ENCODE measurements at regions not wholly inside any gene's neighbourhood (a gene's known extent, or its start where the extent isn't known, plus 50 kb on each side); places are given as distances from the start of the nearest gene placed in this dataset.

- intact Hi-C loops (cut with DNase I), result no loop called here
- no peak for ATAC-seq (ENCODE audit: poor library complexity)
These were observed 1042.4 kb downstream of the AACS start for GRCh38 chr12:126107659-126108058.

GRCh38 chr12:126108247-126108646 is 1043.0 kb downstream of the AACS start:
- DNase-seq, result no peak
- ATAC-seq (ENCODE audit: poor library complexity), result no peak
- intact Hi-C loops (cut with DNase I), result no loop called here

More at GRCh38 chr12:126107659-126108058, 1042.4 kb downstream of the AACS start:
- DNase-seq, result no peak

- ATAC-seq (ENCODE audit: poor library complexity) (no peak), DNase-seq (no peak)
- intact Hi-C loops (cut with DNase I), result no loop called here
These were observed 1046.9 kb downstream of the AACS start for GRCh38 chr12:126112141-126112540.

GRCh38 chr12:126112849-126113248 is 1047.6 kb downstream of the AACS start:
- DNase-seq, result no peak
- ATAC-seq (ENCODE audit: poor library complexity), result no peak
- intact Hi-C loops (cut with DNase I), result no loop called here

GRCh38 chr12:126114441-126114840 is 1049.2 kb downstream of the AACS start:
- DNase-seq (no peak), ATAC-seq (ENCODE audit: poor library complexity) (no peak)
- intact Hi-C loops (cut with DNase I), result no loop called here

GRCh38 chr12:126117502-126117901 is 1052.3 kb downstream of the AACS start:
- intact Hi-C loops (cut with DNase I), result no loop called here
- no peak for ATAC-seq (ENCODE audit: poor library complexity)

GRCh38 chr12:126139355-126139754 is 1074.1 kb downstream of the AACS start:
- ATAC-seq (ENCODE audit: poor library complexity), result no peak
- intact Hi-C loops (cut with DNase I), result no loop called here
- DNase-seq, result no peak

More at GRCh38 chr12:126117502-126117901, 1052.3 kb downstream of the AACS start:
- no peak for DNase-seq

GRCh38 chr12:126144603-126145002 is 1079.4 kb downstream of the AACS start:
- no peak for ATAC-seq (ENCODE audit: poor library complexity)
- no peak for DNase-seq
- intact Hi-C loops (cut with DNase I), result no loop called here

- intact Hi-C loops (cut with DNase I), result no loop called here
- ATAC-seq (ENCODE audit: poor library complexity) (no peak), DNase-seq (no peak)
These were observed 1082.1 kb downstream of the AACS start for GRCh38 chr12:126147321-126147720.

- DNase-seq, result no peak
- no peak for ATAC-seq (ENCODE audit: poor library complexity)
- intact Hi-C loops (cut with DNase I), result no loop called here
These were observed 1091.8 kb downstream of the AACS start for GRCh38 chr12:126156806-126157574.

GRCh38 chr12:126157575-126157966 is 1092.3 kb downstream of the AACS start:
- no peak for ATAC-seq (ENCODE audit: poor library complexity)

GRCh38 chr12:126159139-126159538 is 1093.9 kb downstream of the AACS start:
- DNase-seq (no peak), ATAC-seq (ENCODE audit: poor library complexity) (no peak)
- intact Hi-C loops (cut with DNase I), result no loop called here

More at GRCh38 chr12:126157575-126157966, 1092.3 kb downstream of the AACS start:
- intact Hi-C loops (cut with DNase I), result no loop called here
- no peak for DNase-seq

- ATAC-seq (ENCODE audit: poor library complexity), result no peak
- intact Hi-C loops (cut with DNase I), result no loop called here
- no peak for DNase-seq
These were observed 1095.7 kb downstream of the AACS start for GRCh38 chr12:126160912-126161311.

- no peak for ATAC-seq (ENCODE audit: poor library complexity)
- intact Hi-C loops (cut with DNase I), result no loop called here
These were observed 1098.7 kb downstream of the AACS start for GRCh38 chr12:126163984-126164383.

GRCh38 chr12:126171937-126172559 is 1106.8 kb downstream of the AACS start:
- intact Hi-C loops (cut with DNase I), result no loop called here
- no peak for ATAC-seq (ENCODE audit: poor library complexity)

More at GRCh38 chr12:126163984-126164383, 1098.7 kb downstream of the AACS start:
- DNase-seq, result no peak

GRCh38 chr12:126182619-126183236 is 1117.5 kb downstream of the AACS start:
- peak; percentile 52 for ATAC-seq (ENCODE audit: poor library complexity)
- DNase-seq, result peak; percentile 52
- intact Hi-C loops (cut with DNase I), result no loop called here

More at GRCh38 chr12:126171937-126172559, 1106.8 kb downstream of the AACS start:
- DNase-seq, result no peak

GRCh38 chr12:126185025-126185424 is 1119.8 kb downstream of the AACS start:
- no peak for ATAC-seq (ENCODE audit: poor library complexity)
- no peak for DNase-seq
- intact Hi-C loops (cut with DNase I), result no loop called here

GRCh38 chr12:126189856-126190255 is 1124.6 kb downstream of the AACS start:
- intact Hi-C loops (cut with DNase I), result no loop called here
- no peak for DNase-seq
- ATAC-seq (ENCODE audit: poor library complexity), result no peak

- ATAC-seq (ENCODE audit: poor library complexity), result no peak
- peak; percentile 40 for DNase-seq
- intact Hi-C loops (cut with DNase I), result no loop called here
These were observed 1126.0 kb downstream of the AACS start for GRCh38 chr12:126191031-126191891.

Measured in Right ventricle myocardium superior (tissue), 1 donor.